ENCODE measurements at regions not wholly inside any gene's neighbourhood (a gene's known extent, or its start where the extent isn't known, plus 50 kb on each side); places are given as distances from the start of the nearest gene placed in this dataset.

DNA sequence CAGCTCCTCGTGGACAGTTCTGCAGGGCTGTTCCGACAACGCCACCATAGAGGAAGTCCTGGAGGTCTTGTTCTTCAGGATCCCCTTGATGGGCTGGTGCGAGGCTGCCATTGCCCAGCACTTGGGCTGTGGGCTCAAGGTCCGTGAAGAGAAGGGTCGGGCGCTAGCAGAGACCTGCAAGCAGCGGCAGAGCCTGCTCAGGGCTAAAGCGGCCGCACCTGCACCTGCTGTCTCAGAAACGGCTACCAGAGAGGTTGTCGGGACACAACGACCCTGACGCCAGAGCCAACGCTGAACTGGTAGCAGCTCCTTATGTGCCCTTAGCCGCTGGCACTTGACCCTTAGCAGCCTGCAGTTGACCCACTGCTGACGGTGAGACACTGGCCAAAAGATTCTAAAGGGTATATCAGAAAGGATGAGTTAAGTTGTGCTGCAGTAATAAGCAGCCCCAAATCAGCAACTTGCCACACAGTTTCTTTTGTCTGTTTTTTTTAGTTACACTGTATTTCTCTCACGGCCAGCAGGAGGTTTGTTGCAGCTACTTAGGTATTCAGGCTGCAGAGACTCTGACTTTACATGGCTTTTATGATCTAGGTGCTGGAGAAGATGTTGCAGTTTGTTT is 55.5 kb upstream of the ST6GAL2 start:
- DNase-seq = no peak

DNA sequence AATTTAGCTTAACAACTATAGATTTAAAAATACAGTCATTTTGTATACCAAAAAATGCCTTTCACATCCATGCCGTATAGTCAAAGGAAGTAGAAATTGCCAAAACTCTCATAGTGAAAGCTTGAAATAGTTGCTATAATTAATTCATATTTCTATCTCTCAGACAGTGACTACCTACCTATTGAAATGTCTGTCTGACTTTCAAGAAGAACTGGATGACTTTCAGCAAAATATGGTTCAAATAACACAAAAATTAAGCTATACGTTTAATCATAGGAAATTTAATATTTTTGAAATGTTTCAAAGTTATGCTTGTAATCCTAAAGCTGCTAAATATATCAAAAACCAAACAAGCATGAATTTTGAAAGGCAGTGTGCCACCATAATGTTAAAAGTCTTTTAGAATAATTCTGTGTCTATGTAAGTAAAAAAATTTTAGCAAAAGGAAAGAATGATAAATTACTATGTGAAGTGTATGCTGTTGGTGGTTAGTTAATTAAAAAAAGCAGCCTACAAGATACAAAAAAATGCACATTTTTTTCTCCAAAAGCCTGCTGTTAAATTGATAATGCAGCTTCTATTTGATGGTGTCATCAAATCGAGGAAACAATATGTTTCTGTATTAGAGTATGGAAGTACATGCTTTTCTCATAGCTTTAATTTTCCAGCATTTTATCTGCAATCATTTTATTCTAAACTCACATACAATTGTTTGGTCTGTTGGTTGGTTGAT is 57.7 kb upstream of the ST6GAL2 start:
- DNase-seq = no peak

DNA sequence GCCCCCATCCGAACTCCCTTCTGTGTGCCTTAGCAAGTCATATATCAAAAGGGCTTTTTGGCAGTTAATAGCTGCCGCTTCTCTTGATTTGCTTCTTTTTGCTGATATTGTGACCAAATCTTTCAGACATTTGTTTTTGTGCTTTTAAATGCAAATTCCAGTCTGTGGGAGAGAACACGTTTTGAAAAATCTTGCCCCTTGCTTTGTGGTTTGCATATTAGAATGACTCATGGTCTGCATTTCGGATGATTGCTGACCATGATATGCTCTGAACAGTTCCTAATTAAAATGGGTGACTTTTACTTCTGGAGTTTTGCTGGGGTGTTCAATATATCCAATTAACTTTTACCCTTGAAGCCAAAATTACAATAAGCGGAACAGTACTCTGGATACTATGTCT is 58.2 kb upstream of the ST6GAL2 start:
- DNase-seq = no peak

DNA sequence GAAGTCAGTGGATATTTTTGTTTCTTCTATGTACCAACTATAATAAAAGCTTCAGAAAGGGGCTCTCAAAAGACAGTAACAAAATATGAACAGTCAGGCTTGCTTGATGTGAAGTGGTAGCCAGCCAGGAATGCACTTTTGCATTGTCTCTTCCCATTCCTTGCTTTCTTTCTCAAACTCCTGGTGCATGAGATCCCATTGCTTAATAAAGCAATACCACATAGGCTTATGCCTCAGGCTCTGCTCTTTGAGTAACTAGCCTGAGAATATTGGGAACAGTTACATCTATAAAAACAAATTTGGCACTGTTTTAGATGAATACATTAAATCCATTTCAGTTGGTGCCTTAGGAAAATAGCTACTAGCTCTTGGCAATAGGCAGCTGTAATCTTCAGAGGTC is 62.6 kb upstream of the ST6GAL2 start:
- DNase-seq = no peak

DNA sequence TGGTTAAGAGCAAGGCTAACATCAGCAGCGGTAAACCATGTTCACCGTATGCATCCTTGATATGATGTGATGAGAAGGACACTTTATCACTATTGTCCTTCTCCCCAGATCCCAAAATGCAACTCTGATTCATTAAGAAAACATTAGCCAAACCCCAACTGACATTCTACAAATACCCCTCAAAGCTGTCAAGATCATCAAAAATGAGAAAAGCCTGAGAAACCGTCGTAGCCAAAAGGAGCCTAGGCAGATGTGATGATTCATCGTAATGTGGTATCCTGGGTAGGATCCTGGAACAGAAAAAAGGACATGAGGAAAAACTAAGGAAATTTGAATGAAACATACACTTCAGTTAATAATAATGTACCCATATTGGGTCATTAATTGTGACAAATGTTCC is 67.3 kb upstream of the ST6GAL2 start:
- DNase-seq = no peak

DNA sequence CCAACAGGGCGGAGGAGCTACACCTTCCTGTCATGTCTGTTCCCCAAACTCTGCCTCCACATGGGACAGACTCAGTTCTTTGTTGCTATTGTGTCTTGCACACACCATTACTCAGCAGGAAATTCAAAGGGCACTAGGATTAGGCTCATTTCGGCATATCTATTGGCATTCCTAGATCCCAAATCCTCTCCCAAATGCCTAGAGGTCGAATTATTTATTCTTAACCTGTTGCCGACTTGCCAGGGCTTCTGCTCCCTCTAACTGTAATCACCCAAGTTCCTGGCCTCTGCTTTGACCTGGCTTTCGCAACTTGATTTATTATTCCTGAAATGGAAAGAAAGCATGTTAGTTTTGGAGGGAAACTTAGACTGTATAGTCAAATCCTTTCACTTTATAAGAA is 67.8 kb upstream of the ST6GAL2 start:
- DNase-seq = no peak

DNA sequence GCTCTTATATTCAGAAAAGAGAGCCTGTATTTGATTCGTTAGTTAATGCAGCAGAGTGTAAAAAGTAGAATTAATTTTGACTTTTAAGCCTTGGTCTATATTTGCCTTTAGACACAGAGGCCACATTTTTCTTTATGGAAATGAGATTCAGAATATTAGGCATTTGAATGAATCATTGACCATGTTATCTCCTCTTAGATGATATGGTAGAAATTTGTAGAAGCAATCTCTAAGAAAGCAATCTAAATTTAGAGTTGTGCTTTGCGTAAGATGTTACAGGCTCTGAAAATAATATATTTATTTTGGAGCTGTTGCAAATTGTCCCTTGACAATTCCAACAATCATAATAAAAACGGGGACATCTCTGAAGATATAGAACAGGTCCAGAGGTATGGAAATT is 68.3 kb upstream of the ST6GAL2 start:
- no peak for DNase-seq

DNA sequence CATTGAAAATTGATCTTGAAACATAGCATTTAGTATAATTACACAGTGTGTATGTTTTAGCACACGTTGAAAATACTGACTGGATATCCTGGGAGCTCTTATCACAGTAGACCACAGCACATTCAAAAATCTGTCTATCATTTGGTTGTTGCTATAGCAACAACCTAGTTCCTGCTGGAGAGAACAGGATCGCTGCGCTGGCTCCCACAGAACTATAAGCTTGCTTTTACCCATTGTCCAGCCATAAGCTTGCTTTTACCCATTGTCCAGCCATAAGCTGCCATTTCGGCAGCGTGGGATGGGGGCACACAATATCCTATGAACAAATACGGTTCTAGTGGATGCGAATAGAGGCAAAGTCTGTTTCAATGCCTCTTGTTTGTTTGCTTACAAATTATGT is 70.4 kb upstream of the ST6GAL2 start:
- no peak for DNase-seq

DNA sequence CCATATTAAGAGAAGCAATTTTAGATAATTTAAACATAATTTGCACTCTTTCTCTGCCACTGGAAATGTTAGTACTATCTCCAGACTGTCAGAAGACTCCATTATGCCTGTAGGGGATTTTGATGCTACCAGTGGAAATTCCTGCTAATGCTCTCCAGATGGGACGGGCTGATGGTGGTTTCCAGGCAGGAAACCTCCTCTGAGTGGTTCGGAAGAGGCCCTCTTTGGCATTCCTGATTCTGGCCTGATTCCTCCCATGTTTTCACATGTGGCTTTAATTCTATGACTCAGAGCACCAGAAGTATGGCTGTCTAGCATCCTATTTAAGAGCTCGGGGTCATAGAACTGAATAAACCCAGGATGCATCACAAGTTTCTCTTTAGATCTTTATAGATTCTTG is 70.9 kb upstream of the ST6GAL2 start:
- DNase-seq = no peak

DNA sequence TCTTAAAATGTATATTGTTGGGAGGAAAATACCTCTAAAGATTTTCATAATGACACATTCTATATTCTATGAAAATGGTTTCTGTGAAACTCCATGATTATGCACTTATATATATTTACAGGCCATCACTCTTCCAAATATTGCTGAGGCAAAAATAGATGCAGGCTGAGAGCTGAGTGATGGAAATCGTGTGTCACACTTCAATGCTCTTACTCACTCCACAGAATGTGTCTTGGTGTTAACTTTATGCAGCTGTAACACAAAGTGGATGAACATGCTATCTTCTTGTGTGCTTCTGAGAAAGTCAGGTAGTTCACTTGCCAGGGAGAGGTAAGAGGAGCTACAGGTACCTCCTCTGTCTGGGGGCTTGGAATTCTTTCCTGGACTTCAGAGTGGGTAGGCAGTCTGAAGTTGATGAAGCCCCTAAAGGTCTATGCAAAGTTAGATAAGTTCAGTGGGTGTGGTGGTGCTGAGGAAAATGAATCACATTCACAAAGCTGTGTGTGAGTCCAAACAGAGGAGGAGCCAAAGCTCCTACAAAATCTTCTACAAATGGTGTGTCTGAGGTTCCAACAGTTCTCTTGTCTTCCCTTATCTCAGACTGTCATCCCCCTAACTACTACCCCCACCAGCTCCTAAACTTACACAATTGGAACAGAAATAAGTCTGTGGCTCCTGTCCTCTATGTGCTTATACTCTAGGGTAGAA is 74.2 kb upstream of the ST6GAL2 start:
- DNase-seq = no peak

DNA sequence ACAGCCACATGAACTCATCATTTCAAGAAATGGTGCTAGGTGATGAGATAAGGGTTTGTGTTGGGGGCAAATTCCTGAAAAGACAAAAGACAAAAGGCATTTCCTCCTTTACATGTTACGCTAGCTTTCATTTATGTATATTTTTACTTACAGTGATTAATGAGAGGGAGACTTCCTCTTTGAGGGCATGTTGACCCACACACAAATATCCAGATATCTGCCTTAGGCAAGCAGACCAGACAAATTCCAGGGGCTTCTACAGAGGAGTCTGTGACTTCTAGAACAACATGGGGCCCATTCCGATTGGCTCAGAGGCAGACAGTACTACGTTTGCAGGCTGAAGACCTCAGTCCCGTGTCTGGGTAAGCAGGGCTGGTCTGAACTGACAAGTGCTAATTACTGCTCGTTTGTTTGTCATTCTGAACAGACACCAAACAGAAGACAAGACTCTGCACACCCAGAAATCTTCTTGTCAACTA is 74.8 kb upstream of the ST6GAL2 start:
- DNase-seq = no peak

DNA sequence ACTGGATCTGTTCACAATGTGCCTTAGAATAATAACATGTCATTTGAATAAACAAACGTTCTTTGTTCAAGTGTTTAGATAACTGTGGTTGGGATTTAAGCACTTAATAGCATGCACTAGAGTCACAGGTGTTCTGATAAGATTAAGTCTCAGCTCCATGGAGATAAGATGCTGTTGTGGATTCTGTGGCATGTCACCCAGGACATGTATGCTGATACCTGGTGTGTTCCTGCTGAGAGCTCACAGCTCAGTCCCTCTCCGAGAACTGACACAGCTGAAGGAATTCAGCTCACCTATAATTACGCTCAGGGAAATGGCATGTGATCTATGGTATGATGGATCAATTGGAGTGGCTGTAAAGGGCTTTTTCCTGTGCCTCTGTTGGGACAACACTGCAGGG is 75.4 kb upstream of the ST6GAL2 start:
- no peak for DNase-seq

DNA sequence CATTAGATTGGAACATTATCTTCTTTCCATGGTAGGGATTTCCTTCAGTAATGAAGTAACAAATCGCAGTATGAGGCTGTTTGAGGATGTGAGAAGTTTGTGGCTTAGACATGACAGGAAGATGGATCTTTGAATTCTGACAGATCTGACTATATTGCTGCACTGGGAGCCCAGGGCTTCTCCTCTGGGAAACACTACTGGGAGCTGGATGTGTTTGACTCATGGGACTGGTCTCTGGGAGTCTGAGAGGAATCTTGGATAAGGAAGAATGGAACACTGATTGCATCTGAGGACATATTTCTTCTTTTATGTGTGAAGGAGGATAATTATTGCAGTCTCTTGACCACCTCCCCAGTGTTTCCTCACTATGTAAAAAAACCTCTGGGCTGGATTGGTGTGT is 77.2 kb upstream of the ST6GAL2 start:
- DNase-seq = no peak

DNA sequence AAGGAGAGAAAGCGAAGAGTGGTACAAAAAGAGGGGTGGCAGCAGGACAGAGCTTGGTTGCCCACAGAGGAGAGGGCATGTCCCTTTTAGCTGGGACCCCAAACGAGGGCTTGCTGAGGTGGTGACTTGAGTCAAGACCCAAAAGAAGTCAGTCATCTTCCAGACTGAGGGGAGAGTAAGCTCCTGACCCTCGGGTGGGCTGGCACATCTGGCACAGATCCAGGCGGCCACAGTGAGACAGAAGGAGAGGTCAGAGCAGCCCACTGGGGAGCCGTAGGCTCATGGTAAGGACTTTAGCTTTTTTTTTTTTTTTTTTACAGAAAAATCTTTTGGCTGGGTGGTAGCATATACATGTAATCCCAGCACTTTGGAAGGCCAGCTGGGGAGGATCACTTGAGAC is 77.9 kb upstream of the ST6GAL2 start:
- no peak for DNase-seq

DNA sequence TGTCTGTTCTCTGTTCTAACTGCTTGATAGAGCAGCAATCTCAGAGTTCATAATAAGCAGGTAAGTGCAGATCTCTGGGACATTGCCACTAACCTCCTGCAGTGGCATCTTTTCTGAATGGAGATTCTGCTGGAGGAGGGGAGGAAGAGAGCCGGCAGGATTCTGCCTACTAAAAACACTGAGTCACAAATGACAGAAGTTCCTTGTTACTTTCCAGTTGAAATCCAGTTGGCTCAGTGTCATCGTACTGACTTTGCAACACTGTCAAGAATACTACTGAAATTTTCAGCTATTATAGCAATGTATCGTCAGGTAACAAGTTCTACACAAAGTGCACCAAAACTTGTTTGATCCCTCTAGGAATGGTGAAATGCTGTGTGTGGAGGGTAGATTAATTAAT is 79.6 kb upstream of the ST6GAL2 start:
- no peak for DNase-seq

DNA sequence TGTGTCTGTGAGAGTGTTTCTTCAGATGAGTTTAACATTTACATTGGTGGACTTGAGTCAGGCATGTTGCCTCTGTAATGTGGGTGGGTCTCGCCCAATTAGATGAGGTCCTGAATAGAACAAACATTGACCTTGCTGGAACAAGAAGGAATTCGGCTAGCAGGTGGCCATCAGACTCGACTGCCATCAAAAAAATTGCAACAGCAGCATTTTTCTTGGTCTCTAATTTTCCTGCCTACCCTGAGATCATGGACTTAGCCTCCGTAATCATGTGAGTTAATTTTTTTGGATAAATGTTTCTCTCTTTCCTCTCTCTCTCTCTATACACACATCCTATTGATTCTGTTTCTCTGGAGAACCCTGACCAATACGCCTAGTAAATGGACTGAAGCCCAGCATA is 83.8 kb upstream of the ST6GAL2 start:
- no peak for DNase-seq

DNA sequence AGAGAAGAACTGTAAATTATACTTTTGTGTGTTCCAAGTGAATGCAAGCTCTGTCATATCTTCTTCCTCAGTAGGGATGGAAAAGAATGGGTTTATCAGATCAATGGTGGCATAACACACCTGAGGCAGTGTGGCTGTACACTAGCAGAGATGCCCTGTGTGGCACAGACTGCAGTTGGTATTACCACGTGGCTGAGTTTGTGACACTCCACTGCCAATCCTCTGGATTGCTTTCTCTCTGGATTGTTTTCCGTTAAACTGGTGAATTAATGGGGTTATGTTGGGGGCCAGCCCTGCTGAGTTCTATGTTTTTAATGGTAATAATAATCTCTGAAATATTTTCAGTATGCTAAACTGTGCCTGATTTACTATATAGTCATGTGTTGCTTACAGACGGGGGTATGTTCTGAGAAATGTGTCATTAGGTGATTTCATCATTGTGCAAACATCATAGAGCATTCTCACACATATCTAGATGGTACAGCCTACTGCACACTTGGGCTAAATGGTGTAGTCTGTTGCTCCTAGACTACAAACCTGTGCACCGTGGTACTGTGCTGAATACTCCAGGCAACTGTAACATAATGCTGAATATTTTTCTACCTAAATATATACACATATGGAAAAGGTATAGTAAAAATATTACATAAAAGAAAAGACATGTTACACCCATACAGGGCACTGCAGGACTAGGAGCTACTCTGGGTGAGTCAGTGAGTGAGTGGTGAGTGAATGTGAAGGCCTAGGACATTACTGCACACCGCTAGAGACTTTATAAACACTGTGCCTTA is 84.7 kb upstream of the ST6GAL2 start:
- no peak for DNase-seq

DNA sequence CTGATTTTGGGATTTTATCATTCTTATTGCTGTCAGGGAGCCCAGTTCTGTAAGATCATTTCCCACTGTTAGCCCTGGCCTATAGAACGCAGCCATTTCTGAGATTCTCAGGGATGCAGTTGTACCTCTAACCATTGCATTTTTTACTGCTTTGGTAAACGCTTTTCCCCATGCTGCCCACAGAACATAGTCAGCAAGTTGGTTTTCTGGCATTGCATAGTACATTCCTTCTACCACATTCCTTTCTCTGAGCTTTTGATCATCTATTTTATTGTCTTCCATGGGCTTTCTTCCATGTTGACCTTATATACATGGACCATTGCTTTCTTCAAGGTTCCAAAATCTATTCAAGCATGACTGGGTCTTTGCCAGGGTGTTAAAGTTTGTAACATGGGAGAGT is 86.8 kb upstream of the ST6GAL2 start:
- no peak for DNase-seq

DNA sequence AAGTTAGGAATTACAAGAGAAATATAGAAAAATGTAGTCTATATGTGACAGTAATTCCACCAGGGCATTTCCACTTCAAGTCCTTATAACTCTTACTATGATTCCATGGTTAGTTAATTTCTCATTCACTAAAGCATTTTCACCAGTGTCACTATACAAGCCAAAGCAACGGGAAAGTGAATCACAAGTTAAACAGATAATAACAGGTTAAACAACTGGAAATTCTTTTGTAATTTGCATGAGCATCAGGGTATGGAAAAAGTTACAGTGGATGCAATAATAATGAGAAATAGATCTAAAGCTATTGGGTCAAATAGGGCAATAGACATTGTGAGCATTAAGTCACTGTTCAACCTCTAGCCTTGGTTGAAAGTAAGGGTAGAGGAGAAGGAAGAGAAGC is 88.9 kb upstream of the ST6GAL2 start:
- no peak for DNase-seq

DNA sequence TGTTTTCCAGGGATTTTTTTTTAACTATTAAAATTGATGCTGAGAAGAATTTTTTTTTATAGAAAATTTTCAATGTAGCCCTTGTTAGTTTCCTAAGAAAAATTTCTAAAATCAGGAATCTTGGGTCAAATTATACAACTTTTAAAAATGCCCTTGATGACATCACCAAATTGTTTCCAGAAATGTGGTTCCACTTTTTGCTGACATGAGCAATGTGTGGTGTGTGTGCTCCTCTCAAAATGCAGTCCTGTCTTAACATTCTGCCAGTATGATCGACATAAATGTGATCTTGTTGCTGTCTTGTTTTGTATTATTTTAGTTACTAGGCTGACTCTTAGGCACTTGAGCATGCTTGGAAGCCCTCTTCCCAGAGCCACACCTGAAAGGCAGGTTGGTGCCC is 89.7 kb upstream of the ST6GAL2 start:
- DNase-seq = no peak

DNA sequence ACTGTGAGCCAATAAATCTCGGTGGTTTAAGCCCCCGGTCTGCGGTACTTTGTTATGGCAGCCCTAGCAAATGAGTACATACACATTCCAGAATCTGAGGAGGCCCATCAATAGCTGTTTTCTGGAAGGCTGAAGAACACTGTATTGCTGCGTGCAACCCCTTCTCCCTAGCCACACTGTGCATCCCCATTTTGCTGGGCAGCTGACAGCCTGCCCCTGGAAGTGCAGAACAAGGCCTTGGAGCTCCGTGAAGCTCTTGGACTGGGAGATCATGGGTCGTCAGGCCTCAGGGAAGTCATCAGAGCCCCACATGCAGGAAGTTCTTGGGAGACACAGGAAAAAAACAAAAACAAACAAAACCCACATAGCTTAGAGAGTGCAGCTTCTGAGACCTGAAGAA is 90.6 kb upstream of the ST6GAL2 start:
- DNase-seq = no peak

DNA sequence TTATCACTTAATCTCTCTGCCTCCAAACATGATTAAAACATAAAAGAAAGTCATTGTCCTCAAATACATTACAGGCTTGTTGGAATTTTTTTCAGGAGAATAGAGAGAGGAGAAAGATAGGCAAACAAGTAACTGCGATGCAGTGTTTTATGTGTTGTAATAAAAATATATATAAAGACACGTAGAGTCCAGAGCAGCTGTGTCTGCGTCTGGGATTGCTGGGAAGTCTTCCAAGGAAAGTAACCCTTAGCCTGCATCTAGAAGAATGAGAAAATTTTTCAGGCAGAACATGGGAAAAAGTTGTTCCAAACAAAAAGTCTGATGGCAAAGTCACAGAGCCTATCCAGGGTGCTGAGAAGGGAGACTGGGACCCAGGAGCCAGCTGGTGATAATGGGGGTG is 91.8 kb upstream of the ST6GAL2 start:
- DNase-seq = peak; percentile 8

DNA sequence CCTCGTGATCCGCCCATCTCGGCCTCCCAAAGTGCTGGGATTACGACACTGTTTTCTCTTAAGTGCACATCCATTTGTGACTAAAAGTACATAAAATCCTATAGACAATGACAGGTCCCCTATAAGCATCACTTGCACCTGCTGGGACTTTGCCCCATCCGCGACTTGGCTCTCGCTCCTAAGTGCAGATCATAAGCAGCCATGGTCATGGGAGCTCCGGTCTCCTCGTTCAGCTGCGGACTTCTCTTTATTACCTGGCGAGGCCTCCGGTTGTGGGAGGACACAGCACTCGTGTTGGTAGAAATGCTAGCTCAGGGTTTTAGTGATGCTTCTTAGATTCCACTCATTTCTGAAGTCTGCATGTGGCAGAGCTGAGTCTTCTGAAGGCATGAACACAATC is 92.7 kb upstream of the ST6GAL2 start:
- DNase-seq = no peak
